NCI-H460 (cell line): ENCODE measurements at regions not wholly inside any gene's neighbourhood (a gene's known extent, or its start where the extent isn't known, plus 50 kb on each side); places are given as distances from the start of the nearest gene placed in this dataset.

Experiments used
- DNase-seq: peaks from one replicate; pipeline ENCODE4 v3.0.0-alpha.2; 2016; ENCODE audit warnings: low read depth; ENCODE audit errors: extremely low read depth

DNA sequence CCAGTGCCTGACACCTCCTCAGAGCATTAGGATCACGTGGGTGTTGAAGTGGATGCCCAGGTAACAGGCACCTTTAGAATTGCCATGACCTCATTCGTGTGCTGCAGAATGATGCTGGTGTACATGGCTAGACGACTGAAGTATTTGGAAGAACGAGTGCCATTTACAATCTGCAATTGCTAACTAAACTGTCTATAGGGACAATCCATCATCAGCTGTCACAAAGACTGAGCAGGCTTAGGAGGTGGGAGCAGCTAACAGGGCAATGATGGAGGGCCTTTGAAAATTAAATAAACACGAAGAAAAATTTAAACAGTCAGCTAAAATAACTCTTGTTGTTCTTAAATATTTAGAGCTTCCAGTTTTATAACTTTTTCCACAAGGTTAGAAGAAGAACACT, 375.8 kb downstream of the GADD45G start:
- no peak for DNase-seq

- no peak for DNase-seq
Observed at GRCh38 chr9:89982016-89982415, 377.2 kb downstream of the GADD45G start.

- no peak for DNase-seq
Observed at GRCh38 chr9:89983411-89983810, 378.6 kb downstream of the GADD45G start.

GRCh38 chr9:89984214-89984613, 379.4 kb downstream of the GADD45G start:
- DNase-seq, result no peak

DNA sequence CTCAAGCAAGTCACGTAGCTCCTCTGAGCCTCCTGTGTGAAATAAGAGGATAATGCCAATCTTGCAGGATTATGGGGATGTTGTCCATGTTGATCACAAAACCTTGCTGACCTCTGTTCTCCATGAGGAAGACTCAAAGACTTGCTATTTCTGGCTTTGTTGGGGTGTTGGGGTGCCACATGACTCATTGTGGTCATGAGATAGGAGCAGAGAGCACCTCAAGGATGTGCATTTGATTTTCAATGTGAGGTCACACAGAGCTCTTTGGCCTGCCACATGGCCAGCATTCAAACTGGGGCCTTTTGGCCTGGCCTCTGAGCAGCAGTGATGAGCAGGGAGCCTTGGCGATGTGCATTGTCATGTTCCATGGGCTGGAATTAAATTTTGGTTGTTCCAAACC, 380.3 kb downstream of the GADD45G start:
- DNase-seq, result no peak

- no peak for DNase-seq
Observed at GRCh38 chr9:89986190-89986589, 381.4 kb downstream of the GADD45G start.

GRCh38 chr9:89988458-89988857, 383.6 kb downstream of the GADD45G start:
- no peak for DNase-seq

GRCh38 chr9:89991204-89991790, 386.5 kb downstream of the GADD45G start:
- no peak for DNase-seq

- DNase-seq, result no peak
Observed at GRCh38 chr9:89992326-89993198, 387.8 kb downstream of the GADD45G start.

DNA sequence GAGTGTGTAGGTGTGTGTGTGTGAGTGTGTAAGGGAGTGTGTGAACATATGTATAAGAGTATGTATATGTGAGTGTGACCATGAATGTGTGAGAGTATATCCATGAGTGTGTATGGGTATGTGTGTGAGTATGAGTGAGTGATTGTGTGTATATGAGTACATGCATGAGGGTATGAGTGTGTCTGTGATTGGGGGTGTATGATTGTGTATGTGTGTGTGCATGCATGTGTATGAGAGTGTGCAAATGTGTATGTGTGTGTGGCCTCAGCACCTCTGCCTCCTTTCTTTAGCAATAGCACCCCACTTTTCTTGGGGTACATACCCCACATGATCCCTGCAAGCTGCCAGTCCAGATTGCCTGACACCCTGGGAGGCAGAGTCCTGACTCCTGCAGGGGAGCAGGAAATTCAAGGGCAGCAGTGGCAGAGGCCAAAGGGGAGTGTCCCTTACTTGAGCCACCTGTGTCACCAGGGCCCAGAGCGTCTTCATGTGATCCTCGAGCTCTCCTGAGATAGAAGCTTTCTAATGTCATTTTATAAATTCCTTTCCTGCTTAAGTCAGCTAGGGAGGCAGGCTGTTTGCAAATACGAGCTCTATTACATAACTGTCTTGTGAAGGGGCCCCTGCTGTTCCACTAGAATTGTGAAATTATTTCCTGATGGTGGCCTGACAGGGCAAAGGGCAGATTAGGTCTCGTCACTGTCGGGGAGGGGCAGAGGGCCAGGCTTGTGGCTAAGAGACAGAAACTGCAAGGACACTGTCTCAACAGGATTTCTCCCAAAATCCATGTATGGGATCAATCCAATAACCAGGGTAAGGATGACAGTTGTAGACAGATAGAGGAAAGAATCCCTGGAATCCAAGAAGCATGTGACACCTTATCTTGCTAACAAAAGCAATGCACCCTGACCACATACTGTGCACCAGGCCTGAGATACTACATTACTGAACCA, 389.1 kb downstream of the GADD45G start:
- DNase-seq, result no peak

DNA sequence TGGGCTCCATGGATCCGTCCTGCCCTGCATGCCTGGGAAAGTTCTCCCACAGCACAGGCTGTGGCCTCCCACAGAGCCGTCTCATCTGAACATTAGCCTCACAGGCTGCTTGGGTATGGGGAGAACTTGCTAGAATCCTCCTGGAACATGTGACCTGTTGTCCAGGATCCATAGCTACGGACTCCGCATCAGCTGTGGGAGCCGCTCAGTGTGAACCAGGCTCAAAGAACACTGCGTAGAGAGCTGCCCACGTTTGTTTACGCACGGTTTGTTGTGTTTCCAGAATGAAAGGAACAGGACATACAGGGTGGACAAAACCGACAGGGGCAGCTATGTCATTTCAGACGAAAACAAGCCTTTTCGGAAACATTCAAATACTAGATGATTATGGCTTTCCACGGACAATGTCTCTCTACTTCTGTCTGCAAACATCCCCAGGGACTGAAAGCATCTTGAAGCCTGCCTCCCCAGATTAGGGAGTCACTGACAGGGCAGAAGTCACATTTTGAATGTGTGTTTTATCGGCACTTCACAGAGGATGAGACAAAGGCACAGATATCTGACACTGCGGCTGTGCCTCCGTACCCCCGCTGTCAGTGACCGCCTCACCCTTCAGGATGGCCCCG, 390.3 kb downstream of the GADD45G start:
- no peak for DNase-seq

- DNase-seq, result no peak
Observed at GRCh38 chr9:89996116-89996515, 391.3 kb downstream of the GADD45G start.

- no peak for DNase-seq
Observed at GRCh38 chr9:89996773-89997172, 392.0 kb downstream of the GADD45G start.

GRCh38 chr9:89998633-89999032, 393.8 kb downstream of the GADD45G start:
- no peak for DNase-seq

DNA sequence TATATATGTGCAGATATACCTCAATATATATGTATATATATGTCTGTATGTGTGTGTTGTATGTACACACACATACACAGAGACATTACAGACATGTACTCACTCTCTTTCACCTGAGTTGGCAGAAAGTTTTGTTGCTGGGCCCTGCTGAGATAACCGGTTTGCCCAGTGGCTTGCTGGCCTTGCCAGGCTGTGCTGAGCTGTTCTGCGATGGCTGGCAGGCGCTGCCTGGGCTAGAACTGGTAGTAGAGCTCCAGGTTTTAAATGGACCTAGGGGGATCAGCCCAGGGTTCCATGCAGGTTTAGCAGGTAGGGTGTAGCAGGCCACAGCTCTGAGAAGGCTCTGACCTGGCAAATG, 394.3 kb downstream of the GADD45G start:
- no peak for DNase-seq

GRCh38 chr9:89999534-90000370, 394.9 kb downstream of the GADD45G start:
- DNase-seq, result peak; percentile 30

DNA sequence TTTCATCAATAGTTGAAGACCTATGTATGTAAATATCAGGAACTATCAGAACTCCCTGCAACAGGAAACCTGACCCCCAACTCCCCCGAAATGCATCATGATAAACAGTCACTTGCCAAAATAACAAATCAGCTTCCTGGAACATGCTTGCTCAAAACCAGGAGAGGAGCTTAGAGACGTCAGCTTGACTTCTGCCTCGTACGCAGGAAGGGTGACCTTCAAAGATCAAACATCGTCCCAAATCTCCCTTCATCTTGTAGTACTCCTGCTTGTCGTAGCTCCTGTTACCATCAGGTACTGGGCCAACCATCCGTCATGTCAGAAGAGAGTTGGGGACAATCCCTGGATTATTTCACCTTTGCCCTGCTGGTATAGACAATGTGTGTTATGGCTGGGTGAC, 396.1 kb downstream of the GADD45G start:
- DNase-seq, result no peak

GRCh38 chr9:90001747-90002146, 396.9 kb downstream of the GADD45G start:
- no peak for DNase-seq

DNA sequence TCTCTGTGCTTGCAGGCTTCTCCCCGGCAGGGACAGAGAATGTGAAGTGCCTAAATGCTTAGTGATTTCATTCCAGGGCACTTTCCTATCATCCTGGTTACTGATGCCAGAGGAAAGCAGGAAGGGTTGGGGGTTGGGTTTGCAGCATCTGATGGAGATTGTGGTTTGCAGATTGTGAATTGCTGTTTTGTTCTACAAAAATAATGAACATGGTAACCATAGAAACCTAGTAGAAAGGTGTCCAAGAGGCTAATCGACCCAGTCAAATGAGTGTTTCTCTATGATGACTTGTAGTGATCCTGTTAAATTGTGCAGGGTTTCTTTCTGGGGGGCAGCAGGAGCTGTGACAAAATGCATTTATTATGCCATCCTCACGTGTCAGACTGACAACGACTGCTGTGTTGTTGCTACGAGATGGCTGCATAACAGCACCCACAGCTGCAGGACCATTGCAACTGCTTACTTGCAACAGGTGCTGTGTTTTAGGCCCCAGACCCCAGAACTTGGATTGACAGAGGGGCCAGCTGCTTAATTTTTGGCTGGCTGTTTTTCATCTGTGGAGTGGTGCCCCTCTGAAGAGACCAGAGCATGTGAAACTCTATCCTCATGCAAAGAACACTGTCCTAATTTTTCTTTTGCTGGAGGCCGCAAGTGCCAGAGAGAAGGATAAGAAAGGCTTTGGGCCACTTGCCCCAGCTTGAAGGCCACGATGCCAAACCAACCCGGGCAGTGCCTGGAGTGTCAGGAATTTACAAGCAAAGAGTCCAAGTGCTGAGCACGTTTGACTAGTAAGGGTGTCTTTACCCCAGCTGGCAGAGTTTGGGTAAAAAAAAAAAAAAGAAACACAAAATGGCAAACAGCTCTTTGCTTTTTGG, 397.8 kb downstream of the GADD45G start:
- no peak for DNase-seq
